ENCODE measurements at regions not wholly inside any gene's neighbourhood (a gene's known extent, or its start where the extent isn't known, plus 50 kb on each side); places are given as distances from the start of the nearest gene placed in this dataset.

DNA sequence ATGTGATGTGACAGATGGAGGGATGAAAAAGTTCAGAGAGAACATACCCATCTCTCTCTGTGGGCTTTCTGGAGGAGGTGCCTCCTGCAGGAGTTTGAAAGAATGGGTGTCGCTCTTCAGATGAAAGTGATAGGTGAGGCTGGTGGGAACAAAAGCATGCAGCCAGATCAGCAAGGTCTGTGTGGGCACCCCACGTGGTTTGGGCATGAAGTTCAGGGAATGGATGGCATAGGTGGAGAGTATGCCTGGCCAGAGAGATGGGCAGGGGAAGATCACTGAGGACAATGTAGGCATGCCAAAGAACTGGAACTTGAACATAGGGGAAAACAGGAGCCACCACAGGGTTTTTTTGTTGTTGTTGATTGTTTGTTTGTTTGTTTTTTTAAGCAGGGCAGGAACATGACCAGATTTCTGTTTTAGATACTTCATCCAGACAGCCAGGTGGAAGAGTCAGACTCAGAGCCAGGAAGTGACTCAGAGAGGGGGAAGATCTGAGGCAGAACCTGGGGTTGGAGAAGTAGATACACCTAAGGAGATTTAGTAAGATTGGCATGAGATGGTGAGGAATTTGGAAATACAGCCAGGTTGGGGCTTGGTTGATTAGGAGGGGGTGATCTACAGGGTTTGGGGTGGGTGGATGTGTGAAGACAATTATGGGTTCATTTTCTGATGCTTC is 64.8 kb upstream of the CLSTN2 start:
- DNase-seq (ENCODE audit: low read depth in 3 of 3), result no peak

GRCh38 chr3:139868773-139869172 is 66.2 kb upstream of the CLSTN2 start:
- DNase-seq (ENCODE audit: low read depth in 3 of 3), result no peak

- DNase-seq (ENCODE audit: low read depth in 3 of 3), result no peak
Observed at GRCh38 chr3:139848660-139849059, 86.3 kb upstream of the CLSTN2 start.

GRCh38 chr3:139846729-139847128 is 88.3 kb upstream of the CLSTN2 start:
- no peak for DNase-seq (ENCODE audit: low read depth in 3 of 3)

- no peak for DNase-seq (ENCODE audit: low read depth in 3 of 3)
Observed at GRCh38 chr3:139839659-139840058, 95.3 kb upstream of the CLSTN2 start.

- no peak for DNase-seq (ENCODE audit: low read depth in 3 of 3)
Observed at GRCh38 chr3:139839014-139839413, 96.0 kb upstream of the CLSTN2 start.

GRCh38 chr3:139838269-139838957 is 96.6 kb upstream of the CLSTN2 start:
- no peak for DNase-seq (ENCODE audit: low read depth in 3 of 3)

DNA sequence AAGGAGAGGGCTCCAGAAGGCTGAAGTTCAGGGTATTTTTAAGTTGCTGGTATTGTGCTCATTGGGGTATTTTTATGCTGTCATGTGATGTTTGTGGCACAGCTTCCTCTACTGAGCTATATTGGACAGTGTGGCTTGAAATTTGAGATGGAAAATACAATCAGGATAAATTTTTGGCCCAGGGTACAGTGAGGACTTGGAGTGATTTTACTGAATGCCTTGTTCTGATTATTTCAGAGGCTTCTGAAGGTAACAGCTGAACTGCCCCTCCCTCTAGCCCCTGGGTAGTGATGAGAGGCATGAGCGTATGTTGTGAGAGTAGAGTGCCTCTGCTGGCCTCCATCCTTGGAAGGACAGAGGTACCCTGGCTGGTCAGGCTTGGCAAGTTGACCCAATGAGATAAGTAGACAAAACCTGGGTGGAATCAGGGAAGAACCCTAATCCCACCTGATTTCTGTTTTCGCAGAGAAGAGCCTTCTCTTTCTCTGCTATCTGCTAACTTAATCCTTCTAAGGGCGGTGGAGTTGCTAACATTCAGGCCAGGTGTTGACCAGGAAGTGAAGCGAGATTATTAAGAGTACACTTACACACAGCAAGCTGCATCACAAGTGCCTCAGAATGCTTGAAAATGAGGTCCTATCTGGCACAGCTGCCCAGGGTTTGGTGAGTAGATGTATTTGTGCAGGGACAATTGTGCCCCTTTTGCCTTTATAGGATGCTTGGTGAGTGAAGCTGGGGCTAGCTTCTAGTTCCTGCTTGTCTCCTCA is 98.1 kb upstream of the CLSTN2 start:
- no peak for DNase-seq (ENCODE audit: low read depth in 3 of 3)

GRCh38 chr3:139835830-139836683 is 98.9 kb upstream of the CLSTN2 start:
- DNase-seq (ENCODE audit: low read depth in 3 of 3), result no peak

DNA sequence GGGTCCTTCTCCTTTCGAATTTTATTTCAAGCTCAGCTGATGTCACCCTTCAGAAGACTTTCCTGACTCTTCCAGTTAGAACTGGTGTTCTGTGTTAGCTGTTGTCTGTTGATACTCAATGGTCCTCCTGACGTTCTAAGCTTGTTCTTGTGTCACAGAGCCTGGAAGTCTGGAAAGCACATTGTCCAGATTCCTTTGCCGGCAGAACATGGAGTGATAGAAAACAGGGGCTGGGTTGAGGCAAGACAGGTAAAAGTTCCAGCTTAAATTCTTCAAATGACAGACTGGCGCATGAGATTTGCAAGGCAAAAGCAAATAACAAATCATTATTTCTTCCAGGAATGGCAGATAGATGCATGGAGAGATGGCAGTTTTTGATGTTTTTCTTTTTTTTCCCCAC is 102.0 kb upstream of the CLSTN2 start:
- no peak for DNase-seq (ENCODE audit: low read depth in 3 of 3)

- DNase-seq (ENCODE audit: low read depth in 3 of 3), result no peak
Observed at GRCh38 chr3:139830817-139831216, 104.2 kb upstream of the CLSTN2 start.

DNA sequence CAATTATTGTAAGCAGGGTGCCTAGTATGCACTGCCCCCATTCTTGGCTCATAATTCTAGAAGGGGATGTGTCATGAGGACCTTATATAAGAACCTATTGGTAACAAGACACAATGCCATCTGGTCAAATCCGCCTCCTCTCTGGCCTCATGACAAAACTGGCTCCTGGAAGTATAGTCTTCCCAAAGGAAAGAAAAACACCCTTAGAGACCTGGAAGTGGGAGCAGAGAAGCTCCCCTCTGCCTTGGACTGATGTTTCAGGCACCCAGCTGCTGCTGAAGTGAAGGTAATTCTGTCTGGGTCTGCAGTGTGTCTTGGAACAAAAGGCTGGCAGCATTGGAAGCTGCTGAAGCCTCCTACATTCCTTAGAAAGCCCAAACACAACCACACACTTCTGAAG is 107.2 kb upstream of the CLSTN2 start:
- DNase-seq (ENCODE audit: low read depth in 3 of 3), result no peak

- DNase-seq (ENCODE audit: low read depth in 3 of 3), result no peak
Observed at GRCh38 chr3:139824864-139825263, 110.1 kb upstream of the CLSTN2 start.

DNA sequence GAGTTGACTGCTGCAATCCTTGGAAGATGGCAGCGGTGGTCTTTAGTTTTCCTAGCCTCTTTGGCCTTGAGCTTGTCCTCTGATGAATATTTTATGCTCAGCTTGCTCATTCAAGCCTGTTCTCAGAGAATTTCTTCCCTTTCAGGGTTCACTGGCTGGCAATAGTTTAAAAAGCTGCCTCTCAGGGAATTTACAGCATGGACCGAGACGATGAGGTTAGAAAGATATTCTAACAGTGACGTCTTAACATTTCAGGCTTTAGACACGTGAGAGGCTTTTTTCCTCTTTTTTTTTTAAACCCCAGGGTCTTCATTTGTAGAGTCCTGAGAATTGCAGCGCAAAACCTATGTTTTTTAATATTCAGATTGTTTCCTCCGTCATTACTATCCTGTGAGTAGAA is 120.3 kb upstream of the CLSTN2 start:
- DNase-seq (ENCODE audit: low read depth in 3 of 3), result no peak

DNA sequence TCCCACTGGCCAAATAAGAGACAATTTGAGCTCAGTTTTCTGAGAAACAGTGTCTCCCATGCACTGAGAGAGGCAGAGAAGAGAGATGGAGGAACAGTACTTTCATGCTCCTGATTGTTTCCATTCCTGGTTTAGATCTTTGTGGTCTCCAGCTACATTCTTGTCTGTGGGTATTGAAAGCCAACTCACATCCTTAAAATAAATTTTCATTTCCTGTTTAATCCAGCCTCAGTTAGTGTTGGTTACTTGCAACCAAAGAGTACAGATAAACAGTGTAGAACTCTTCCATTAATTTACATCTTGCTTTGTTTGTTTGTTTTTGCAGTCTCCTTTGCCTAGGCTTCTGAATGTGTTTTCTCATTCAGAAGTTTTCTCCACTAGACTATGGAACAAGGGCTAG is 123.7 kb upstream of the CLSTN2 start:
- DNase-seq (ENCODE audit: low read depth in 3 of 3), result no peak

DNA sequence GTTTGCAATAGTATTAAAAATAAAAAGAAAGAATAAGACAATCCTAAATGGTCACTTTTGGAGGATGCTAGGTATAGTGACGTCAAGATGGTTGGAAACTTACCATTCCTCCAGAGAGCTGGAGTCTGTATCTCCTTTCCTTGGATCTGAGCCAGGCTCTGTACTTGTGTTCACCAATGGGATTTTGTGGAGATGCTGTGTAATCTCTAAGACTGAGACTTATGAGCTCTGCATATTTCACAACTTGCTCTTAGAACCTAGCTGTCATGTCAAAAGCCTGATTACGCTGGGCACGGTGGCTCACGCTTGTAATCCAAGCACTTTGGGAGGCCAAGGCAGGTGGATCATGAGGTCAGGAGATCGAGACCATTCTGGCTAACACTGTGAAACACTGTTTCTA is 126.8 kb upstream of the CLSTN2 start:
- no peak for DNase-seq (ENCODE audit: low read depth in 3 of 3)

- DNase-seq (ENCODE audit: low read depth in 3 of 3), result no peak
Observed at GRCh38 chr3:139803294-139803693, 125.5 kb upstream of the NMNAT3 start.

DNA sequence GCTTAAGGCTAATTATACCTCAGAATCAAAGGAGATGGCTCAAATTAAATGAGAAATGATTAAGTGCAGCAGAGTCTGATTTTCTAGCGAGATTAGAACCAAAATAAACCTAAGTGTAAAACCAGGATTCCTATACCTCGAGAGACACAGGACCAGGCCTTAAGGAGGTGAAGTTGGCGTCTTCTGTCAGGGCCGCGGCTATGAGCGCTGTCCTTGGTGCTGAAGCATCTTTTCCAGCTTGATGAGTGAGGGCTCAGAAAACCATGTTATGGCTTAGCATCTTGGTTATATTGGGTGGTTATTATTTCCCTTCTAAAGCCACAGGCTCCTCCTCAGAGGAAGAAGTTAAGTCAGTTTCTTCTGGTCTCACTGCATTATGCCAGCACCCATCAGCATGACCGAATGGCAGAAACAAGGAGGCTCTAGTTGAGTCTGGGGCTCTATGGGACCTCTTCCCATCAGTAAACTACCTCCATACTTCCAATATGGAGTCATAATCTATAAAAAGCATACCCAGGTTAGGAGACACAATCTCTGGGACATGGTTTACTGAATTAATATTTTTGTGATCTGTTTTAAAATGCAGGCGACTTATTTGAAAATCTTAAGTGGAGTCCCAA is 120.1 kb upstream of the NMNAT3 start:
- DNase-seq (ENCODE audit: low read depth in 3 of 3), result peak in 1 of 3 donors; percentile 6

DNA sequence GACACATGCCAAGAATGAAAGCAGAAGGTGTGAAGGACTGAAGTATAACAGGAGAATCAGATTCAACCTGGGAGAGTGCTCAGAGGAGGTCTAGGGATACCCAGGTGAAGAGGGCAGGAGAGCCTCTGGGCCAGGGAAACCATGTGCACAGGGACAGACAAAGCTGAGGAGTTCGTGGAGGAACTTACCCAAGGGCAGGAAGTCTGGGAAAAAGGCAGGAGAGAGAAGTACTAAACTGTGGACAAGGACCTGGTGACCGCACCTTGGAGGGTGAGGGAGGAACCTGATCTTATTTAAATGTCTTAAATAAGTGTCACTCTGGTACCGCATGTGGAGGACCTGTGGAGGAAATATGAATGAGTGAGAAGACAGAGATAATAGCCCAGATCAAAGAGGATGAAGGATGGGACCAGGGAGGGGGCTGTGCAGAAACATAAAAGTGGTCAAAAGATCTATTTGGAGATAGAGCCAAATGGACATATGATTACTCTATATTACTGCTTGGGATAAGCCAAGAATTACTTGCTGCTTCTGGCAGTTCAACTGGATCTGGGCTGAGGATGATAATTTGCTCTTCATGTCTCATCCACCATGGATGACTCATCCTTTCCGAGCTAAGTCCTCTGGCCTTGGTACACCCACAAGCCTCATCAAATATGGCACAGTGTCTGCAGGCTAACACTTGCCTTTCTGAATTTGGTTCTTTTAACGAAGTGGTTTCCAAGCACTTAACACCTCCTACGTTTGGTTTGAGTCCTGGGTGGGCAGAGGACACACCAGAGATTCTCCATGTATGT is 116.9 kb upstream of the NMNAT3 start:
- no peak for DNase-seq (ENCODE audit: low read depth in 3 of 3)

- no peak for DNase-seq (ENCODE audit: low read depth in 3 of 3)
Observed at GRCh38 chr3:139793408-139793807, 115.6 kb upstream of the NMNAT3 start.

DNA sequence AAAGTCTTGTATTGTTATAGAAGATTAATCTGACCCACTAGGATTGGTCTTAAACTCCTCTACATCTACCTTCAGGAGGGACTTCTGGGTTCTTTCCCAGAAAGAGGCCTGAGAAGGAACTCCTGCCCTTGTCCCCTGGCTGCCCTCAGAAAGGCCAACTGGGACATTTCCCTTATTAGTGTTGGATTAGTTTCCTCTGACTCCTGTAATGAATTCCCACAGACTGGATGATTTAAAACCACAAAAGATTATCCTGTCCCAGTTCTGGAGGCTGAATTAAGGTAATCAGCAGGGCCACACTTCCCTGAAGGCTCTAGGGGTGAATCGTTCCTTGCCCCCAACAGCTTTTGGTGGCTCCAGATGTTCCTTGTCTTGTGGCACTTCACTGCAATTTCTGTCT is 102.8 kb upstream of the NMNAT3 start:
- DNase-seq (ENCODE audit: low read depth in 3 of 3), result no peak

Data from stimulated activated CD4-positive, alpha-beta T cell treated with anti-CD3 and anti-CD28 coated beads, TNF-alpha, amount 100 ng/mL, for 48 hours (primary cell).